Loucy (cell line): ENCODE measurements at regions not wholly inside any gene's neighbourhood (a gene's known extent, or its start where the extent isn't known, plus 50 kb on each side); places are given as distances from the start of the nearest gene placed in this dataset.

Experiments used
- H2AFZ ChIP-seq: fragments of 200-600 bp; sonication (generic); 2 replicates; pipeline ENCODE4 v1.6.0; 2016; ENCODE audit warnings: antibody characterized with exemption, mild to moderate bottlenecking, low read length, moderate library complexity
- H3F3A ChIP-seq: fragments of 200-600 bp; 2 replicates; pipeline ENCODE4 v1.6.0; 2016; ENCODE audit warnings: antibody characterized with exemption, low read depth, mild to moderate bottlenecking
- H3K27me3 ChIP-seq: fragments of 200-600 bp; sonication (generic); 2 replicates; pipeline ENCODE4 v1.6.1; 2014; ENCODE audit warnings: low read length, mild to moderate bottlenecking; ENCODE audit not compliant: insufficient read depth, poor library complexity, severe bottlenecking
- H3K36me3 ChIP-seq: fragments of 200-600 bp; sonication (generic); 2 replicates; pipeline ENCODE4 v1.6.1; 2016; ENCODE audit warnings: low read length; ENCODE audit not compliant: insufficient read depth
- H3K4me1 ChIP-seq: fragments of 200-600 bp; sonication (generic); 2 replicates; pipeline ENCODE4 v1.5.1; 2014; ENCODE audit warnings: low read length, mild to moderate bottlenecking; ENCODE audit not compliant: insufficient read depth, poor library complexity, severe bottlenecking
- H3K4me2 ChIP-seq: fragments of 200-600 bp; sonication (generic); 2 replicates; pipeline ENCODE4 v1.6.0; 2014; ENCODE audit warnings: antibody characterized with exemption, low read length, low read depth, mild to moderate bottlenecking; ENCODE audit not compliant: poor library complexity, severe bottlenecking
- H3K4me3 ChIP-seq: fragments of 200-600 bp; sonication (generic); 2 replicates; pipeline ENCODE4 v1.5.1; 2014; ENCODE audit warnings: low read length, mild to moderate bottlenecking, mixed read lengths; ENCODE audit not compliant: poor library complexity, severe bottlenecking
- H3K79me2 ChIP-seq: fragments of 200-600 bp; sonication (generic); 2 replicates; pipeline ENCODE4 v1.6.1; 2014; ENCODE audit warnings: low read length; ENCODE audit not compliant: insufficient read depth
- H3K9ac ChIP-seq: fragments of 200-600 bp; sonication (generic); 2 replicates; pipeline ENCODE4 v1.6.0; 2014; ENCODE audit warnings: mild to moderate bottlenecking, low read depth, low read length, moderate library complexity; ENCODE audit not compliant: poor library complexity, severe bottlenecking
- H3K9me2 ChIP-seq: fragments of 200-600 bp; sonication (generic); replicated peaks from 2 replicates; pipeline ENCODE4 v1.6.1; 2016; ENCODE audit warnings: low read depth, low read length, mixed read lengths
- H3K9me3 ChIP-seq: fragments of 200-600 bp; sonication (generic); 2 replicates; pipeline ENCODE4 v1.6.1; 2014; ENCODE audit warnings: mild to moderate bottlenecking, antibody characterized with exemption, low read length, low read depth; ENCODE audit not compliant: insufficient read depth
- H4K20me1 ChIP-seq: fragments of 200-600 bp; sonication (generic); 2 replicates; pipeline ENCODE4 v1.6.0; 2014; ENCODE audit warnings: antibody characterized with exemption, low read length, mild to moderate bottlenecking; ENCODE audit not compliant: insufficient read depth, poor library complexity, severe bottlenecking
- EZH2phosphoT487 ChIP-seq: fragments of 200-600 bp; IDR thresholded peaks from 2 replicates; pipeline ENCODE4 v1.6.1; 2018; ENCODE audit warnings: antibody characterized with exemption, mild to moderate bottlenecking, moderate library complexity, borderline replicate concordance
- TF ChIP-seq, protein P1 (sequence below): fragments of 200-600 bp; sonication (generic); conservative IDR thresholded peaks from 2 replicates; pipeline ENCODE4 v1.5.1; 2014; ENCODE audit warnings: mild to moderate bottlenecking, antibody characterized with exemption, low read length

- Histone ChIP-seq H3K36me3 (no peaks in the 10 kb centered on the region), H3K79me2 (no peaks in the 10 kb centered on the region), H3K27me3 (no peaks in the 10 kb centered on the region), H3K4me2 (no peak overlapping the region), H3K4me3 (no peak overlapping the region), H4K20me1 (no peaks in the 10 kb centered on the region), H3F3A (no peaks in the 10 kb centered on the region), H3K9me3 (no peaks in the 10 kb centered on the region), H3K9ac (no peak overlapping the region), H3K4me1 (no peaks in the 10 kb centered on the region), H3K9me2 (no peaks in the 10 kb centered on the region), H2AFZ (no peak overlapping the region)
- TF ChIP-seq, protein P1, sequence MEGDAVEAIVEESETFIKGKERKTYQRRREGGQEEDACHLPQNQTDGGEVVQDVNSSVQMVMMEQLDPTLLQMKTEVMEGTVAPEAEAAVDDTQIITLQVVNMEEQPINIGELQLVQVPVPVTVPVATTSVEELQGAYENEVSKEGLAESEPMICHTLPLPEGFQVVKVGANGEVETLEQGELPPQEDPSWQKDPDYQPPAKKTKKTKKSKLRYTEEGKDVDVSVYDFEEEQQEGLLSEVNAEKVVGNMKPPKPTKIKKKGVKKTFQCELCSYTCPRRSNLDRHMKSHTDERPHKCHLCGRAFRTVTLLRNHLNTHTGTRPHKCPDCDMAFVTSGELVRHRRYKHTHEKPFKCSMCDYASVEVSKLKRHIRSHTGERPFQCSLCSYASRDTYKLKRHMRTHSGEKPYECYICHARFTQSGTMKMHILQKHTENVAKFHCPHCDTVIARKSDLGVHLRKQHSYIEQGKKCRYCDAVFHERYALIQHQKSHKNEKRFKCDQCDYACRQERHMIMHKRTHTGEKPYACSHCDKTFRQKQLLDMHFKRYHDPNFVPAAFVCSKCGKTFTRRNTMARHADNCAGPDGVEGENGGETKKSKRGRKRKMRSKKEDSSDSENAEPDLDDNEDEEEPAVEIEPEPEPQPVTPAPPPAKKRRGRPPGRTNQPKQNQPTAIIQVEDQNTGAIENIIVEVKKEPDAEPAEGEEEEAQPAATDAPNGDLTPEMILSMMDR = no peak
- no peak for TF ChIP-seq EZH2phosphoT487
Measured at GRCh38 chr3:176354843-176355242, 842.4 kb downstream of the TBL1XR1 start.

GRCh38 chr3:176352716-176353334 is 844.5 kb downstream of the TBL1XR1 start:
- Histone ChIP-seq H3K79me2 (no peaks in the 10 kb centered on the region), H2AFZ (no peak overlapping the region), H3K4me1 (no peaks in the 10 kb centered on the region), H3K9ac (no peak overlapping the region), H4K20me1 (no peaks in the 10 kb centered on the region), H3K36me3 (no peaks in the 10 kb centered on the region), H3K4me2 (no peak overlapping the region), H3K4me3 (no peak overlapping the region), H3F3A (no peaks in the 10 kb centered on the region), H3K27me3 (no peaks in the 10 kb centered on the region), H3K9me2 (no peaks in the 10 kb centered on the region), H3K9me3 (no peaks in the 10 kb centered on the region)
- TF ChIP-seq EZH2phosphoT487 = no peak
- TF ChIP-seq, protein P1 = no peak

- Histone ChIP-seq H4K20me1 (no peaks in the 10 kb centered on the region), H3K9ac (no peak overlapping the region), H3F3A (no peaks in the 10 kb centered on the region), H3K79me2 (no peaks in the 10 kb centered on the region), H3K36me3 (no peaks in the 10 kb centered on the region), H3K9me2 (no peaks in the 10 kb centered on the region), H3K4me3 (no peak overlapping the region), H3K9me3 (no peaks in the 10 kb centered on the region), H3K4me1 (no peaks in the 10 kb centered on the region), H3K4me2 (no peak overlapping the region), H3K27me3 (no peaks in the 10 kb centered on the region), H2AFZ (no peak overlapping the region)
- no peak for TF ChIP-seq EZH2phosphoT487
- TF ChIP-seq, protein P1 = no peak
Measured at GRCh38 chr3:176351408-176351807, 845.9 kb downstream of the TBL1XR1 start.
